ENCODE measurements at regions not wholly inside any gene's neighbourhood (a gene's known extent, or its start where the extent isn't known, plus 50 kb on each side); places are given as distances from the start of the nearest gene placed in this dataset.

DNA sequence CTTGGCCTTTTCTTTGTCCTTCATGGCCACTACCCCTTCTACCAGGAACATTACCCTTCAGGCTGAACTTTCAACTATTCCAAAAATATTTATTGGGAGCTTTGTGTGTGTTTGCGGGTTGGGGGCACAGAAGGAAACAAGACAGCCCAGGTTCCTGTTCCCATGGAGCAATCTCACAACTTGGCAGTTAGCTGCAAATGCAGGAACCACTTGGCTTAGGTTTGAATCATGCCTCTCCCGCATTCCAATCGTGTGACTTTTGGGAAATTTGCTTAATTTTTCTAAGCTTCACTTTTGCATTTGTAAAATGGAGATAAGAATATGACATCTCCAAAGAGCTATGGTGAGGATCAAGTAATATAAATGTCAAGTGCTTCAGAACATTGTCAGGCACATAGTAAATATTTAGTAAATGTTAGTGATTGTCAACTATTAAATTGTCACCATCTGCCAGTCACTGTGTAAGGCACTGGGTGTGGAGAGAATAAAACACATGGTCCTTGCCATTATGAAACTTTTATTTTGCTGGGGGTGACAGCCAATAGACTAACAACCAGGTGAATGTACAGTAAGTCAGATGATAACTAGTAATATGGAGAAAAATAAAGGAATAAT is 277.1 kb downstream of the SNX13 start:
- TF ChIP-seq, protein P1, sequence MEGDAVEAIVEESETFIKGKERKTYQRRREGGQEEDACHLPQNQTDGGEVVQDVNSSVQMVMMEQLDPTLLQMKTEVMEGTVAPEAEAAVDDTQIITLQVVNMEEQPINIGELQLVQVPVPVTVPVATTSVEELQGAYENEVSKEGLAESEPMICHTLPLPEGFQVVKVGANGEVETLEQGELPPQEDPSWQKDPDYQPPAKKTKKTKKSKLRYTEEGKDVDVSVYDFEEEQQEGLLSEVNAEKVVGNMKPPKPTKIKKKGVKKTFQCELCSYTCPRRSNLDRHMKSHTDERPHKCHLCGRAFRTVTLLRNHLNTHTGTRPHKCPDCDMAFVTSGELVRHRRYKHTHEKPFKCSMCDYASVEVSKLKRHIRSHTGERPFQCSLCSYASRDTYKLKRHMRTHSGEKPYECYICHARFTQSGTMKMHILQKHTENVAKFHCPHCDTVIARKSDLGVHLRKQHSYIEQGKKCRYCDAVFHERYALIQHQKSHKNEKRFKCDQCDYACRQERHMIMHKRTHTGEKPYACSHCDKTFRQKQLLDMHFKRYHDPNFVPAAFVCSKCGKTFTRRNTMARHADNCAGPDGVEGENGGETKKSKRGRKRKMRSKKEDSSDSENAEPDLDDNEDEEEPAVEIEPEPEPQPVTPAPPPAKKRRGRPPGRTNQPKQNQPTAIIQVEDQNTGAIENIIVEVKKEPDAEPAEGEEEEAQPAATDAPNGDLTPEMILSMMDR (IDR thresholded peaks at IDR 0.05) = no peak
- no peak for TF ChIP-seq POLR2A (IDR thresholded peaks at IDR 0.05)
